ENCODE measurements at regions not wholly inside any gene's neighbourhood (a gene's known extent, or its start where the extent isn't known, plus 50 kb on each side); places are given as distances from the start of the nearest gene placed in this dataset.

DNA sequence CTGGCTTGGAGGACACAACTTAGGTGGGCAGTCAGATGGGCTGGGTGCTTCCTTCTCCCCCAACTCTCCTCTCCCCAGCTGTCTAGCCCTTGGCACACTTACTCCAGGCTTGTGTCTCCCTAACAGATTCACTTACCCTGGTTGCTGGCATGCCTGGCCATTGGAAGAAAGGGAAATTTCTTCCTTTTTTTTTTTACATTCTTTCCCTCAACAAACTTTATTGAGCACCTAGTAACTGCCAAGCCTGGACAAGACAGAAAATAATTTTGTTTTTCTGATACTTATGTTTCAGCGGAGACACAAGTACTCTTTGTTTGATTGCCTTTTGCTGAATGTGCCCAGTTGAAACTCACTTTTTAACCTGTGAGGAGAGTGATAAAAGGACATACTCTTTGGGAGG is 144.3 kb upstream of the KCNJ6 start:
- no peak for DNase-seq
- ChIA-PET CTCF (interaction anchor here (0.6 kb wide), 1 partner anchor 504 kb away, joined by 3 read pairs; no protein-coding TSS in a partner anchor), POLR2A (no interaction called here)
- Histone ChIP-seq H3K36me3 (ENCODE audit: control insufficient read depth in 4 of 4, insufficient read depth in 4 of 4, low read length in 3 of 4) (no peaks in the 10 kb centered on the region), H3K4me3 (ENCODE audit: control insufficient read depth in 1 of 7, extremely low read depth in 1 of 7, insufficient read depth in 4 of 7, low read depth in 2 of 7, low read length in 6 of 7) (no peak overlapping the region), H3K4me1 (ENCODE audit: control extremely low read depth in 1 of 4, control insufficient read depth in 4 of 4, insufficient read depth in 4 of 4, low read length in 3 of 4) (no peaks in the 10 kb centered on the region), H3K9me3 (ENCODE audit: control extremely low read depth in 1 of 5, control insufficient read depth in 4 of 5, insufficient read depth in 2 of 5, low read depth in 1 of 5, low read length in 4 of 5) (peaks cover 0 to 1% (median 0%) of the 10 kb centered on the region in 5 experiments), H3K27me3 (replicated peaks in 2 of 5; ENCODE audit: control insufficient read depth in 4 of 5, insufficient read depth in 5 of 5, low read length in 4 of 5) (peaks cover 0 to 5% (median 0%) of the 10 kb centered on the region in 5 experiments), H3K27ac (ENCODE audit: insufficient read depth in 1 of 2, low read depth in 1 of 2, low read length in 2 of 2, poor library complexity in 1 of 2, severe bottlenecking in 2 of 2) (no peak overlapping the region)
- 100% methylated on average over 1 of the region's 1 CpG for WGBS (ENCODE audit: insufficient coverage)

DNA sequence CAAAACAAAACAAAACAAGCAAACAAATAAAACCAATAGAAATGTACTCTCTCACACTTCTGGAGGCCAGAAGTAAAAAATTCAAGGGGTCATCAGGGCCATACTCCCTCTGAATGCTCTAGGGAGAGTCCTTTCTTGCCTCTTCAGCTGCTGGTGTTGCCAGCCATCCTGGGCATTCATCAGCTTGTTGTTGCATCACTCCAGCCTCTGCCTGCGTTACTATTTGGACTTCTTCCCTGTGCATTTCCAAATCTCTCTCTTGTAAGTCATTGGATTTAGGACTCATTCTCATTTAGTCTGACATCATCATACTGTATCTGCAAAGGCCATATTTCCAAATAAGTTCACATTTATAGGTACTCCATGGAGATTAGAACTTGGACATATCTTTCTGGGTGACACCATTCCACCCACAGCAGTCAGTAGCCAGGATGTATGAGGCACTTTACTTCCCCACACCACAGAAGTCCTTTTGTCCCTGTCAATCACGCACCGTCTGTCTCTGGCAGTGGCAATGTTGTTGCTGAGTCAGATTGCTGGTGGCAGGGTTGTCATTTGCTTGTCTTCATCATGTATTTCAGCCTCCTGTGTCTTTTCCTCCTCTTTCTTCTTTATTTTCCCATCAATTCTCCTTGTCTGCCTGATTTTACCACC is 151.0 kb upstream of the KCNJ6 start:
- H3K36me3 ChIP-seq (ENCODE audit: control insufficient read depth in 4 of 4, insufficient read depth in 4 of 4, low read length in 3 of 4): no peaks in the 10 kb centered on the region
- no peak overlapping the region for H3K27ac ChIP-seq (ENCODE audit: insufficient read depth in 1 of 2, low read depth in 1 of 2, low read length in 2 of 2, poor library complexity in 1 of 2, severe bottlenecking in 2 of 2)
- H3K4me3 ChIP-seq (ENCODE audit: control insufficient read depth in 1 of 7, extremely low read depth in 1 of 7, insufficient read depth in 4 of 7, low read depth in 2 of 7, low read length in 6 of 7): no peak overlapping the region
- H3K9me3 ChIP-seq (ENCODE audit: control extremely low read depth in 1 of 5, control insufficient read depth in 4 of 5, insufficient read depth in 2 of 5, low read depth in 1 of 5, low read length in 4 of 5): peaks cover 0 to 2% (median 0%) of the 10 kb centered on the region in 5 experiments
- ChIA-PET CTCF (no interaction called here), POLR2A (no interaction called here)
- no peaks in the 10 kb centered on the region for H3K4me1 ChIP-seq (ENCODE audit: control extremely low read depth in 1 of 4, control insufficient read depth in 4 of 4, insufficient read depth in 4 of 4, low read length in 3 of 4)
- no peak for DNase-seq
- H3K27me3 ChIP-seq (replicated peaks in 2 of 5; ENCODE audit: control insufficient read depth in 4 of 5, insufficient read depth in 5 of 5, low read length in 4 of 5): peaks cover 0 to 9% (median 4%) of the 10 kb centered on the region in 5 experiments
- WGBS (ENCODE audit: insufficient coverage): 68% methylated on average over 3 of the region's 3 CpGs

DNA sequence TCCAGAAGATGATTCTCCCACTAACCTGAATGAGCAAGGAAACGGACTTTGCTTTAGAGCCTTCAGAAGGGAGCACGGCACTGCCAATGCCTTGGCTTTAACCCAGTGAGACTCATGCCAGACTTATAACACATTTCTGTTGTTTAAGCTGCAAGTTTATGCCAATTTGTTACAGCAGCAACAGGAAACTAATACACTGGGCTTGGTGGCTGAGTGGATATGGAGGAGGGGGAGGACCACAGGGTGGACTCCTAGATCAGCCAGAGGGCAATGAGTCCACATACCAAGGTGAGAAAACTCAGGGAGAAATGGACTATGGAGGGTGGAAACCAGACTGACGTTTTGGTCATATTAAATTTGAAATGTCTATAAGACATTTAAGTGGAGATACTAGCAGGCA is 156.2 kb upstream of the KCNJ6 start:
- ChIA-PET POLR2A (no interaction called here), CTCF (no interaction called here)
- H3K27ac ChIP-seq (ENCODE audit: insufficient read depth in 1 of 2, low read depth in 1 of 2, low read length in 2 of 2, poor library complexity in 1 of 2, severe bottlenecking in 2 of 2): no peak overlapping the region
- no peaks in the 10 kb centered on the region for H3K36me3 ChIP-seq (ENCODE audit: control insufficient read depth in 4 of 4, insufficient read depth in 4 of 4, low read length in 3 of 4)
- no peaks in the 10 kb centered on the region for H3K4me1 ChIP-seq (ENCODE audit: control extremely low read depth in 1 of 4, control insufficient read depth in 4 of 4, insufficient read depth in 4 of 4, low read length in 3 of 4)
- no peak for DNase-seq
- 88% methylated on average over 3 of the region's 3 CpGs for WGBS (ENCODE audit: insufficient coverage)
- peaks cover 0 to 9% (median 2%) of the 10 kb centered on the region in 5 experiments for H3K27me3 ChIP-seq (replicated peaks in 2 of 5; ENCODE audit: control insufficient read depth in 4 of 5, insufficient read depth in 5 of 5, low read length in 4 of 5)
- peaks cover 0 to 7% (median 0%) of the 10 kb centered on the region in 5 experiments for H3K9me3 ChIP-seq (ENCODE audit: control extremely low read depth in 1 of 5, control insufficient read depth in 4 of 5, insufficient read depth in 2 of 5, low read depth in 1 of 5, low read length in 4 of 5)
- H3K4me3 ChIP-seq (ENCODE audit: control insufficient read depth in 1 of 7, extremely low read depth in 1 of 7, insufficient read depth in 4 of 7, low read depth in 2 of 7, low read length in 6 of 7): no peak overlapping the region

DNA sequence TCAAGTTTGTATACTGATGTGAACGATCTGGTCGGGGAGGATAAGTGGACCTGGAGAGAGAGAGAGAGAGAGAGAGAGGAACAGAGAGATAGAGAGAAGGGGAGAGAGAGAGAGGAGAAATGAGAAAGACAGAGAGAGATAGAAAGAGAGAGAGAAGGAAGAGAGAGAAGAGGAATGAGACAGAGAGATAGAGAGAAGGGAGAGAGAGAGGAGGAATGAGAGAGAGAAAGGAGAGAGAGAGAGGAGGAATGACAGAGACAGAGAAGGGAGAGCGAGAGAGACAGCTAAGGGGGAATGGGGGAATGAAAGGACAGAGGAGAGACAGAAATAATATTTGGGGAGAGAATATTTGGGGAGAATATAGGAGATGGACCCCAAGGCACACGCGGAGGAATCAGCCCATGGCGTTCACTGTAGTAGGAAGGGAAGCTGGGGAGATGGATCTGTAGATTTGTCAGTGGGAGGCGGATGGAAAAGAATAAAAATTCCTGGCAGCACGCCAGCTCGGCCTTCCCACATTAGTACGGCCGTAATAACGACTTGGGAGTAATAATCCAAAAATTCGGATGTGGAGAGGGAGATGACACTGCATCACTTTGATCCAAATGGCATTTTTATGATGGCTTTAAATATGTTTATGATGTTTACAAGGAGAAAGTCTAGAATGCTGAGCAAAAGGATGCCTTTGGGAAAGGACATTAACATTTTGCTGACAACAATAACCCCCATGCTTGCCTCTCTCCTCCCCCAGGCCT is 159.8 kb upstream of the KCNJ6 start:
- Histone ChIP-seq H3K4me3 (ENCODE audit: control insufficient read depth in 1 of 7, extremely low read depth in 1 of 7, insufficient read depth in 4 of 7, low read depth in 2 of 7, low read length in 6 of 7) (no peak overlapping the region), H3K36me3 (ENCODE audit: control insufficient read depth in 4 of 4, insufficient read depth in 4 of 4, low read length in 3 of 4) (no peaks in the 10 kb centered on the region), H3K27me3 (replicated peaks in 2 of 5; ENCODE audit: control insufficient read depth in 4 of 5, insufficient read depth in 5 of 5, low read length in 4 of 5) (no peaks in the 10 kb centered on the region), H3K4me1 (ENCODE audit: control extremely low read depth in 1 of 4, control insufficient read depth in 4 of 4, insufficient read depth in 4 of 4, low read length in 3 of 4) (no peaks in the 10 kb centered on the region), H3K9me3 (ENCODE audit: control extremely low read depth in 1 of 5, control insufficient read depth in 4 of 5, insufficient read depth in 2 of 5, low read depth in 1 of 5, low read length in 4 of 5) (peaks cover 0 to 7% (median 0%) of the 10 kb centered on the region in 5 experiments), H3K27ac (ENCODE audit: insufficient read depth in 1 of 2, low read depth in 1 of 2, low read length in 2 of 2, poor library complexity in 1 of 2, severe bottlenecking in 2 of 2) (no peak overlapping the region)
- CTCF ChIA-PET: no interaction called here
- WGBS (ENCODE audit: insufficient coverage): 96% methylated on average over 13 of the region's 13 CpGs
- POLR2A ChIA-PET: no interaction called here
- no peak for DNase-seq

DNA sequence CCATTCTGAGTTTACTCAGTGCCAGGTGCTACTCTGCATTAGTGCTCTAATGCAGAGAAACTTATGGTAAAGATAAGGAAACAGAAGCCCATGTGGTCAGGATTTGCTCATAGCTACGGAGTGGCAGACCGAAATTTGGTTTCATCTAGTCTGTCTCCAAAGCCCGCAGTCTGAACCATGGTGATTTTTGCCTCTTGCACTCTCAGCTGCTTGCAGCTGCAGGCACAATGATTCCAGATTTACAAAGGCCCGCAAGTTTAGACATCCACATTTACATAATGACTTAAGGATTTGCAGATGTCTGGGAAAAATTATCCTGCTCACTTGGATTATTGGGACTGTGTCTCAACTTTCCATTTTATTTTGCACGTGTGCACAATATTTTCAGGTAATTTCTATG is 161.3 kb upstream of the KCNJ6 start:
- Histone ChIP-seq H3K36me3 (ENCODE audit: control insufficient read depth in 4 of 4, insufficient read depth in 4 of 4, low read length in 3 of 4) (no peaks in the 10 kb centered on the region), H3K27me3 (replicated peaks in 2 of 5; ENCODE audit: control insufficient read depth in 4 of 5, insufficient read depth in 5 of 5, low read length in 4 of 5) (no peaks in the 10 kb centered on the region), H3K4me1 (ENCODE audit: control extremely low read depth in 1 of 4, control insufficient read depth in 4 of 4, insufficient read depth in 4 of 4, low read length in 3 of 4) (no peaks in the 10 kb centered on the region), H3K4me3 (ENCODE audit: control insufficient read depth in 1 of 7, extremely low read depth in 1 of 7, insufficient read depth in 4 of 7, low read depth in 2 of 7, low read length in 6 of 7) (no peak overlapping the region), H3K27ac (ENCODE audit: insufficient read depth in 1 of 2, low read depth in 1 of 2, low read length in 2 of 2, poor library complexity in 1 of 2, severe bottlenecking in 2 of 2) (no peak overlapping the region), H3K9me3 (ENCODE audit: control extremely low read depth in 1 of 5, control insufficient read depth in 4 of 5, insufficient read depth in 2 of 5, low read depth in 1 of 5, low read length in 4 of 5) (peaks cover 0 to 7% (median 0%) of the 10 kb centered on the region in 5 experiments)
- WGBS (ENCODE audit: insufficient coverage): 97% methylated on average over 3 of the region's 5 CpGs
- no peak for DNase-seq
- POLR2A ChIA-PET: no interaction called here
- CTCF ChIA-PET: no interaction called here

DNA sequence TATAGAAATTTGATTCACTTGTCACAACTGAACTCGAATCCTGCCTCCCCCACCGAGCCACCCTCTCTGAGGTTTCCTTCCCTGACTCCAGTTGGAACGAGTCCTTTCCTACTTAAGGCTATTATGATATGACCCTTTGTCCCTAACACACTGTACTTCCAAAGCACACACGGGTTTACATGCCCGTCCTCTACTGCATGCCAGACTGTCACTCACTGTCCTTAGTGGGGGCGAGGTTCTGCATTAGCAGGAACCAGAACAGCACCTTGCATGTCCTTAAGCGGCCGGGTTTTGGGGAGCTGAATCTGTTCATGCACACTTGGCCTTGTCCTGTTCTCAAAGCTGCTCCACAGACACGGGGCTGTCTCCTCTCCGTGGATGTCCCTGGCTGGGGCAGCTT is 164.6 kb upstream of the KCNJ6 start:
- CTCF ChIA-PET: no interaction called here
- Histone ChIP-seq H3K9me3 (ENCODE audit: control extremely low read depth in 1 of 5, control insufficient read depth in 4 of 5, insufficient read depth in 2 of 5, low read depth in 1 of 5, low read length in 4 of 5) (no peaks in the 10 kb centered on the region), H3K4me3 (ENCODE audit: control insufficient read depth in 1 of 7, extremely low read depth in 1 of 7, insufficient read depth in 4 of 7, low read depth in 2 of 7, low read length in 6 of 7) (no peak overlapping the region), H3K4me1 (ENCODE audit: control extremely low read depth in 1 of 4, control insufficient read depth in 4 of 4, insufficient read depth in 4 of 4, low read length in 3 of 4) (no peaks in the 10 kb centered on the region), H3K36me3 (ENCODE audit: control insufficient read depth in 4 of 4, insufficient read depth in 4 of 4, low read length in 3 of 4) (no peaks in the 10 kb centered on the region), H3K27ac (ENCODE audit: insufficient read depth in 1 of 2, low read depth in 1 of 2, low read length in 2 of 2, poor library complexity in 1 of 2, severe bottlenecking in 2 of 2) (no peak overlapping the region), H3K27me3 (replicated peaks in 2 of 5; ENCODE audit: control insufficient read depth in 4 of 5, insufficient read depth in 5 of 5, low read length in 4 of 5) (no peaks in the 10 kb centered on the region)
- POLR2A ChIA-PET: interaction anchor here (0.6 kb wide), 1 partner anchor 326 kb away, joined by 3 read pairs; no protein-coding TSS in a partner anchor
- DNase-seq: no peak
- 94% methylated on average over 10 of the region's 10 CpGs for WGBS (ENCODE audit: insufficient coverage)

DNA sequence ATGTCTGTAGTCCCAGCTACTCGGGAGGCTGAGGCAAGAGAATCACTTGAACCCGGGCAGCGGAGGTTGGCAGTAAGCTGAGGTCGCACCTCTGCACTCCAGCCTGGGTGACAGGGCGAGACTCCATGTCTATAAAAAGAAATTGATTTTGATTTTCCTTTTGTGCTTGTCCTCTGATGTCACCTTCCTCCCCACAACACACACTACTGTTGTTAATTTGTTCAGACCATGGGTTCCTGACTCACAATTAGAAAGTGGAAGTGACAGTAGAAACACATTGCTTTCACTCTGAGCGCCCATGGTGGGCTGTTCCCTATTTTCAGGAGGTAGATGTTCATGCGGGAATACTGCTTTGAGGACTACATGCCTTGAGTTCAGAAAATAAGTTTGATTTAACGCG is 165.5 kb upstream of the KCNJ6 start:
- WGBS (ENCODE audit: insufficient coverage): 94% methylated on average over 7 of the region's 9 CpGs
- ChIA-PET POLR2A (no interaction called here), CTCF (no interaction called here)
- Histone ChIP-seq H3K9me3 (ENCODE audit: control extremely low read depth in 1 of 5, control insufficient read depth in 4 of 5, insufficient read depth in 2 of 5, low read depth in 1 of 5, low read length in 4 of 5) (no peaks in the 10 kb centered on the region), H3K4me1 (ENCODE audit: control extremely low read depth in 1 of 4, control insufficient read depth in 4 of 4, insufficient read depth in 4 of 4, low read length in 3 of 4) (no peaks in the 10 kb centered on the region), H3K4me3 (ENCODE audit: control insufficient read depth in 1 of 7, extremely low read depth in 1 of 7, insufficient read depth in 4 of 7, low read depth in 2 of 7, low read length in 6 of 7) (no peak overlapping the region), H3K36me3 (ENCODE audit: control insufficient read depth in 4 of 4, insufficient read depth in 4 of 4, low read length in 3 of 4) (no peaks in the 10 kb centered on the region), H3K27me3 (replicated peaks in 2 of 5; ENCODE audit: control insufficient read depth in 4 of 5, insufficient read depth in 5 of 5, low read length in 4 of 5) (peaks cover 0 to under 1% (median 0%) of the 10 kb centered on the region in 5 experiments), H3K27ac (ENCODE audit: insufficient read depth in 1 of 2, low read depth in 1 of 2, low read length in 2 of 2, poor library complexity in 1 of 2, severe bottlenecking in 2 of 2) (no peak overlapping the region)
- no peak for DNase-seq
